Neutrophil (primary cell): ENCODE measurements at regions not wholly inside any gene's neighbourhood (a gene's known extent, or its start where the extent isn't known, plus 50 kb on each side); places are given as distances from the start of the nearest gene placed in this dataset.

Experiments used
- H3K27ac ChIP-seq: fragments of 200-600 bp; sonication (generic); 2 replicates; pipeline ENCODE4 v1.5.1; 2016; ENCODE audit warnings: mild to moderate bottlenecking, moderate library complexity
- H3K27me3 ChIP-seq: fragments of 200-600 bp; sonication (generic); 2 replicates; pipeline ENCODE4 v1.6.0; 2016; ENCODE audit warnings: mild to moderate bottlenecking
- H3K36me3 ChIP-seq: fragments of 200-600 bp; sonication (generic); 2 replicates; pipeline ENCODE4 v1.5.1; 2017
- H3K4me1 ChIP-seq, 2 experiments: fragments of 200-600 bp in 1 of 2; sonication (generic) in 1 of 2; 1 replicate in 1 of 2; 2 replicates in 1 of 2; pipeline versions ENCODE4 v1.5.1 to v1.6.1; 2013 to 2016; ENCODE audit warnings: low read depth in 1 of 2, low read length in 1 of 2, mild to moderate bottlenecking in 1 of 2, moderate library complexity in 1 of 2; ENCODE audit not compliant: control insufficient read depth in 1 of 2, insufficient read depth in 1 of 2
- H3K4me3 ChIP-seq, 2 experiments: fragments of 200-600 bp in 1 of 2; sonication (generic) in 1 of 2; 1 replicate in 1 of 2; 2 replicates in 1 of 2; pipeline ENCODE4 v1.5.1; 2013 to 2016; ENCODE audit warnings: low read depth in 1 of 2, low read length in 1 of 2, mild to moderate bottlenecking in 1 of 2, moderate library complexity in 1 of 2
- H3K9me3 ChIP-seq: fragments of 200-600 bp; sonication (generic); 2 replicates; pipeline ENCODE4 v1.5.1; 2016
- CTCF ChIP-seq: fragments of 200-600 bp; sonication (generic); IDR thresholded peaks from 2 replicates; pipeline ENCODE4 v1.5.1; 2016; ENCODE audit warnings: antibody characterized with exemption

- no peak for TF ChIP-seq CTCF
- no peaks in the 10 kb centered on the region for H3K27me3 ChIP-seq
- no peaks in the 10 kb centered on the region for H3K4me1 ChIP-seq
- H3K36me3 ChIP-seq: no peaks in the 10 kb centered on the region
- H3K27ac ChIP-seq: no peak overlapping the region
- H3K9me3 ChIP-seq: no peaks in the 10 kb centered on the region
- H3K4me3 ChIP-seq: no peak overlapping the region
Observed at GRCh38 chr20:24718277-24718676, 230.8 kb upstream of the CST7 start.

- Histone ChIP-seq H3K9me3 (no peaks in the 10 kb centered on the region), H3K4me3 (no peak overlapping the region), H3K27ac (no peak overlapping the region), H3K36me3 (no peaks in the 10 kb centered on the region), H3K27me3 (no peaks in the 10 kb centered on the region), H3K4me1 (no peaks in the 10 kb centered on the region)
- no peak for TF ChIP-seq CTCF
Observed at GRCh38 chr20:24718696-24719095, 230.4 kb upstream of the CST7 start.

GRCh38 chr20:24720957-24721356 is 228.1 kb upstream of the CST7 start:
- Histone ChIP-seq H3K36me3 (no peaks in the 10 kb centered on the region), H3K27ac (no peak overlapping the region), H3K4me1 (no peaks in the 10 kb centered on the region), H3K9me3 (no peaks in the 10 kb centered on the region), H3K27me3 (no peaks in the 10 kb centered on the region), H3K4me3 (no peak overlapping the region)
- TF ChIP-seq CTCF: no peak

- Histone ChIP-seq H3K4me3 (no peak overlapping the region), H3K4me1 (no peaks in the 10 kb centered on the region), H3K27ac (no peak overlapping the region), H3K9me3 (no peaks in the 10 kb centered on the region), H3K36me3 (no peaks in the 10 kb centered on the region), H3K27me3 (no peaks in the 10 kb centered on the region)
- no peak for TF ChIP-seq CTCF
Observed at GRCh38 chr20:24721891-24722568, 227.0 kb upstream of the CST7 start.

GRCh38 chr20:24722586-24722985 is 226.5 kb upstream of the CST7 start:
- H3K27ac ChIP-seq: no peak overlapping the region
- no peak overlapping the region for H3K4me3 ChIP-seq
- no peaks in the 10 kb centered on the region for H3K9me3 ChIP-seq
- H3K27me3 ChIP-seq: no peaks in the 10 kb centered on the region
- TF ChIP-seq CTCF: no peak
- H3K36me3 ChIP-seq: no peaks in the 10 kb centered on the region
- no peaks in the 10 kb centered on the region for H3K4me1 ChIP-seq
